Retinal pigment epithelial cell (primary cell): ENCODE measurements at regions not wholly inside any gene's neighbourhood (a gene's known extent, or its start where the extent isn't known, plus 50 kb on each side); places are given as distances from the start of the nearest gene placed in this dataset.
"Not testable (repeated sequence)": the region's sequence is repeated elsewhere in the genome, so short reads cannot be mapped to it uniquely, and the experiment has no call there.

Source experiments
- DNase-seq: peaks from one replicate; pipeline ENCODE4 v3.0.0-alpha.2; 2010; ENCODE audit warnings: low read depth
- H3K4me3 ChIP-seq: 2 replicates; pipeline ENCODE4 v1.5.1; 2011; ENCODE audit warnings: mild to moderate bottlenecking, low read length, control low read depth, moderate library complexity
- TF ChIP-seq, protein P1 (sequence below): conservative IDR thresholded peaks from 2 replicates; pipeline ENCODE4 v1.5.1; 2011; ENCODE audit warnings: low read depth, low read length, control low read depth, inconsistent platforms

DNA sequence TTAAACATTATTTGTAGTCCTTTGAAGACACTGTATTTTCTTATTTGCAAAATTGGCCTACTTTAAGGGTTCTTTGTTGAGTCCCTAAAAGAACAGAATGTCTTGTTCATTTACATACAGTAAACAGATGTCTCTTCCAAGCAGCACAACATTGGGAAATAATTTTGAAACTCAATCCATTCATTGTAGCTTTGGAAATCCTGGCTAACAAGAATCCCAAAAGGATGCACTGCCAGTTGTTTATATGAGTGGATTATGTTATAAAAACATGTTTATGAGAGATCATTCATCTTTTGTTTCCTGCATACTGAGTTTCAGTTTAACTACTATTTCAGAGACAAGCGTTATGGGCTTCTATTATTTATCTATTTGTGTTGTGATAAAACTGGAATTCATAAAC, 499.3 kb downstream of the PID1 start:
- TF ChIP-seq, protein P1, sequence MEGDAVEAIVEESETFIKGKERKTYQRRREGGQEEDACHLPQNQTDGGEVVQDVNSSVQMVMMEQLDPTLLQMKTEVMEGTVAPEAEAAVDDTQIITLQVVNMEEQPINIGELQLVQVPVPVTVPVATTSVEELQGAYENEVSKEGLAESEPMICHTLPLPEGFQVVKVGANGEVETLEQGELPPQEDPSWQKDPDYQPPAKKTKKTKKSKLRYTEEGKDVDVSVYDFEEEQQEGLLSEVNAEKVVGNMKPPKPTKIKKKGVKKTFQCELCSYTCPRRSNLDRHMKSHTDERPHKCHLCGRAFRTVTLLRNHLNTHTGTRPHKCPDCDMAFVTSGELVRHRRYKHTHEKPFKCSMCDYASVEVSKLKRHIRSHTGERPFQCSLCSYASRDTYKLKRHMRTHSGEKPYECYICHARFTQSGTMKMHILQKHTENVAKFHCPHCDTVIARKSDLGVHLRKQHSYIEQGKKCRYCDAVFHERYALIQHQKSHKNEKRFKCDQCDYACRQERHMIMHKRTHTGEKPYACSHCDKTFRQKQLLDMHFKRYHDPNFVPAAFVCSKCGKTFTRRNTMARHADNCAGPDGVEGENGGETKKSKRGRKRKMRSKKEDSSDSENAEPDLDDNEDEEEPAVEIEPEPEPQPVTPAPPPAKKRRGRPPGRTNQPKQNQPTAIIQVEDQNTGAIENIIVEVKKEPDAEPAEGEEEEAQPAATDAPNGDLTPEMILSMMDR = no peak
- no peak for DNase-seq
- H3K4me3 ChIP-seq = no peak overlapping the region

DNA sequence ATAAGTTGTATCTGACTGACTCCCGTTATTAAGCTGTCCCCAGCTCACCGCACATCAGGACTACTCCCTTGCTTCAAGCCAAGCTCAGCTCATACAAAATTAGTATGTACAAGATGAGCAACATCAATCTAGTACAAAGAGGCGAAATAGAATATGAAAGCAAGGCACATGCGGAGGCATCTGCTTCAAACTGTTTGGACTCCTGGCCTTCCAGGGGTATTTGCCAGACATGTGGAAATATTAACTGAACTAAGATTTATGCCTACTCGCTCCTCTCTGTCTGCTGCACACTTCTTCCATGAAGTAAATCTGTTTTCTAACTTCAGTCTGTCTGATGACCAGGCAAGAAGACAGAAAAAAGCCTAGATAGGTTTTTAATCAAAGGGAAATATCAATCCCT, 499.8 kb downstream of the PID1 start:
- H3K4me3 ChIP-seq = no peak overlapping the region
- TF ChIP-seq, protein P1 = no peak
- no peak for DNase-seq

GRCh38 chr2:228768818-228769217, 502.3 kb downstream of the PID1 start:
- H3K4me3 ChIP-seq = no peak overlapping the region
- DNase-seq = peak; percentile 59
- TF ChIP-seq, protein P1 = no peak

DNA sequence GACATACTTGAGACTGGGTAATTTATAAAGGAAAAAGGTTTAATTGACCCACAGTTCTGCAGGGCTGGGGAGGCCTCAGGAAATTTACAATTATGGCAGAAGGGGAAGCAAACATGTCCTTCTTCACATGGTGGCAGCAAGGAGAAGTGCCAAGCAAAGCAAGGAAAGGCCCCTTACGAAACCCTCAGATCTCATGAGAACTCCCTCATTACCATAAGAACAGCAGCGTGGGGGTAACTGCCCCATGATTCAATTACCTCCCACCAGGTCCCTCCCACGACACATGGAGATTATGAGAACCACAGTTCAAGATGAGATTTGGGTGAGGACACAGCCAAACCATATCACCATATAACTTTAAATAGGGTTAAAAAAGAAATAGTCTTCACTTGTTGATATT, 502.9 kb downstream of the PID1 start:
- H3K4me3 ChIP-seq, DNase-seq: not testable (repeated sequence)

DNA sequence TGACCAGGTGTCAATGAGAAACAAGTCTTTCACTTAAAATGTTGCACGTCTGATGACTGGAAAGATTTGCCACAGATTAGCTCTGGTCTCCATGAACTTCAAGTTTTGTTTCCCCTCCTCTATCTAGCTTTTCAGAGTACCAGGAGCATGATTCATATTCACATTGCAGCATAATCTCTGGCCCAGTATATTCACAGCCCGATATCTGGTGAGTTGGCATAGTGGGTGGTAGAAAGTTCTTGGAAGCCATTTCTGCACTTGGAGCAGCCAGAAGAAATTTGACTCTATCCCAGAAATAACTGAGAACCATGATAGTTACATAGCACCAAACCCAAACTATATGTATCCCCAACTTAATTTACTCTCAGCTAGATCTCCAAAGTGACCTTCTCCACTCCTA, 503.9 kb downstream of the PID1 start:
- DNase-seq = peak; percentile 60
- TF ChIP-seq, protein P1 = no peak
- H3K4me3 ChIP-seq = no peak overlapping the region

GRCh38 chr2:228763379-228763981, 507.6 kb downstream of the PID1 start:
- no peak for DNase-seq
- TF ChIP-seq, protein P1 = no peak
- H3K4me3 ChIP-seq = no peak overlapping the region

GRCh38 chr2:228762565-228762964, 508.5 kb downstream of the PID1 start:
- TF ChIP-seq, protein P1 = no peak
- H3K4me3 ChIP-seq = no peak overlapping the region
- no peak for DNase-seq

GRCh38 chr2:228755661-228756060, 515.4 kb downstream of the PID1 start:
- not testable (repeated sequence) for H3K4me3 ChIP-seq, DNase-seq
